ENCODE measurements at regions not wholly inside any gene's neighbourhood (a gene's known extent, or its start where the extent isn't known, plus 50 kb on each side); places are given as distances from the start of the nearest gene placed in this dataset.

GRCh38 chr7:69129951-69130350 lies 468.3 kb upstream of the AUTS2 start:
- no peak for TF ChIP-seq POLR2AphosphoS5 (IDR thresholded peaks at IDR 0.05; ENCODE audit: borderline replicate concordance, low read depth, low read length)
- no peak for TF ChIP-seq EZH2 (IDR thresholded peaks at IDR 0.05)
- TF ChIP-seq FOXP2 (optimal IDR thresholded peaks at IDR 0.05; ENCODE audit: control extremely low read depth, extremely low read length, insufficient read depth): no peak
